H1 (cell line): ENCODE measurements at regions not wholly inside any gene's neighbourhood (a gene's known extent, or its start where the extent isn't known, plus 50 kb on each side); places are given as distances from the start of the nearest gene placed in this dataset.

Source experiments
- BACH1 ChIP-seq: IDR thresholded peaks from 2 replicates; pipeline ENCODE4 v1.6.1; 2012; ENCODE audit warnings: low read length, improper control_type of control experiment
- CEBPB ChIP-seq: IDR thresholded peaks from 2 replicates; pipeline ENCODE4 v1.6.1; 2012; ENCODE audit warnings: low read depth, low read length
- CREB1 ChIP-seq: IDR thresholded peaks from 2 replicates; pipeline ENCODE4 v1.6.1; 2012; ENCODE audit warnings: inconsistent platforms
- HDAC2 ChIP-seq, 2 experiments: fragments of 300-600 bp in 1 of 2; sonication (generic) in 1 of 2; IDR thresholded peaks; 2 replicates each; pipeline ENCODE4 v1.6.1; 2011 to 2012; ENCODE audit warnings: low read depth in 2 of 2, low read length in 2 of 2, mild to moderate bottlenecking in 2 of 2, moderate library complexity in 2 of 2, borderline replicate concordance in 1 of 2, inconsistent platforms in 1 of 2
- KDM5A ChIP-seq: fragments of 200-600 bp; IDR thresholded peaks from 2 replicates; pipeline ENCODE4 v1.7.1; 2012; ENCODE audit warnings: mild to moderate bottlenecking, low read length, inconsistent platforms, mixed read lengths
- PHF8 ChIP-seq: fragments of 200-600 bp; sonication (generic); conservative IDR thresholded peaks from 2 replicates; pipeline ENCODE4 v1.7.1; 2012; ENCODE audit warnings: low read depth, mild to moderate bottlenecking, inconsistent platforms, low read length, moderate library complexity
- RXRA ChIP-seq: IDR thresholded peaks from 2 replicates; pipeline ENCODE4 v1.6.1; 2011; ENCODE audit warnings: low read depth, mild to moderate bottlenecking, low read length, moderate library complexity; ENCODE audit not compliant: insufficient read depth
- SIN3A ChIP-seq, 2 experiments: IDR thresholded peaks in 1 of 2; conservative IDR thresholded peaks in 1 of 2; 2 replicates each; pipeline ENCODE4 v1.6.1; 2011 to 2012; ENCODE audit warnings: low read length in 2 of 2, improper control_type of control experiment in 1 of 2, low read depth in 1 of 2, mild to moderate bottlenecking in 1 of 2
- SP1 ChIP-seq: IDR thresholded peaks from 2 replicates; pipeline ENCODE4 v1.6.1; 2011; ENCODE audit warnings: low read depth, low read length
- SP2 ChIP-seq: IDR thresholded peaks from 2 replicates; pipeline ENCODE4 v1.6.1; 2012; ENCODE audit warnings: mild to moderate bottlenecking, low read length, inconsistent platforms
- TF ChIP-seq, protein P1 (sequence below): fragments of 300-600 bp; sonication (generic); IDR thresholded peaks from 2 replicates; pipeline ENCODE4 v1.7.1; 2012; ENCODE audit warnings: low read length, moderate library complexity, mild to moderate bottlenecking, inconsistent platforms; ENCODE audit not compliant: insufficient replicate concordance

DNA sequence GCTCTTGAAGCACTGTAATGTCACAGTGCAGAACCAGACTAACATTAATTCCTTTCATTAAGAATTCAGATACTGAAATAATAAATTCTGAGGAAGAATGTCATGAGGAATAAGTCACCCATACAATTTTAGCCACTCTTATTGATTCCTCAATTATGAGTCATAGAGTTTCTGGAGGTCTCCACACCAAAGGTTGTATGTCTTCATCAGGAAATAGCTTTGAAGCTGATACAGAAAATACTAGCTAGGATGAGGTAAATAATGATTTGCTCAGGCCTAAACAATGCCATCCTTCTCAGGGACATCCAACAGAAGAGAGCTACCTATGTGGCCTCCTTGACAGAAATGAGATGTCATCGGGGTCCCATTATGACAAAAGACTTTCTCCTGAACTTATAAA is 238.8 kb downstream of the OR13H1 start (continued):
- TF ChIP-seq, protein P1, sequence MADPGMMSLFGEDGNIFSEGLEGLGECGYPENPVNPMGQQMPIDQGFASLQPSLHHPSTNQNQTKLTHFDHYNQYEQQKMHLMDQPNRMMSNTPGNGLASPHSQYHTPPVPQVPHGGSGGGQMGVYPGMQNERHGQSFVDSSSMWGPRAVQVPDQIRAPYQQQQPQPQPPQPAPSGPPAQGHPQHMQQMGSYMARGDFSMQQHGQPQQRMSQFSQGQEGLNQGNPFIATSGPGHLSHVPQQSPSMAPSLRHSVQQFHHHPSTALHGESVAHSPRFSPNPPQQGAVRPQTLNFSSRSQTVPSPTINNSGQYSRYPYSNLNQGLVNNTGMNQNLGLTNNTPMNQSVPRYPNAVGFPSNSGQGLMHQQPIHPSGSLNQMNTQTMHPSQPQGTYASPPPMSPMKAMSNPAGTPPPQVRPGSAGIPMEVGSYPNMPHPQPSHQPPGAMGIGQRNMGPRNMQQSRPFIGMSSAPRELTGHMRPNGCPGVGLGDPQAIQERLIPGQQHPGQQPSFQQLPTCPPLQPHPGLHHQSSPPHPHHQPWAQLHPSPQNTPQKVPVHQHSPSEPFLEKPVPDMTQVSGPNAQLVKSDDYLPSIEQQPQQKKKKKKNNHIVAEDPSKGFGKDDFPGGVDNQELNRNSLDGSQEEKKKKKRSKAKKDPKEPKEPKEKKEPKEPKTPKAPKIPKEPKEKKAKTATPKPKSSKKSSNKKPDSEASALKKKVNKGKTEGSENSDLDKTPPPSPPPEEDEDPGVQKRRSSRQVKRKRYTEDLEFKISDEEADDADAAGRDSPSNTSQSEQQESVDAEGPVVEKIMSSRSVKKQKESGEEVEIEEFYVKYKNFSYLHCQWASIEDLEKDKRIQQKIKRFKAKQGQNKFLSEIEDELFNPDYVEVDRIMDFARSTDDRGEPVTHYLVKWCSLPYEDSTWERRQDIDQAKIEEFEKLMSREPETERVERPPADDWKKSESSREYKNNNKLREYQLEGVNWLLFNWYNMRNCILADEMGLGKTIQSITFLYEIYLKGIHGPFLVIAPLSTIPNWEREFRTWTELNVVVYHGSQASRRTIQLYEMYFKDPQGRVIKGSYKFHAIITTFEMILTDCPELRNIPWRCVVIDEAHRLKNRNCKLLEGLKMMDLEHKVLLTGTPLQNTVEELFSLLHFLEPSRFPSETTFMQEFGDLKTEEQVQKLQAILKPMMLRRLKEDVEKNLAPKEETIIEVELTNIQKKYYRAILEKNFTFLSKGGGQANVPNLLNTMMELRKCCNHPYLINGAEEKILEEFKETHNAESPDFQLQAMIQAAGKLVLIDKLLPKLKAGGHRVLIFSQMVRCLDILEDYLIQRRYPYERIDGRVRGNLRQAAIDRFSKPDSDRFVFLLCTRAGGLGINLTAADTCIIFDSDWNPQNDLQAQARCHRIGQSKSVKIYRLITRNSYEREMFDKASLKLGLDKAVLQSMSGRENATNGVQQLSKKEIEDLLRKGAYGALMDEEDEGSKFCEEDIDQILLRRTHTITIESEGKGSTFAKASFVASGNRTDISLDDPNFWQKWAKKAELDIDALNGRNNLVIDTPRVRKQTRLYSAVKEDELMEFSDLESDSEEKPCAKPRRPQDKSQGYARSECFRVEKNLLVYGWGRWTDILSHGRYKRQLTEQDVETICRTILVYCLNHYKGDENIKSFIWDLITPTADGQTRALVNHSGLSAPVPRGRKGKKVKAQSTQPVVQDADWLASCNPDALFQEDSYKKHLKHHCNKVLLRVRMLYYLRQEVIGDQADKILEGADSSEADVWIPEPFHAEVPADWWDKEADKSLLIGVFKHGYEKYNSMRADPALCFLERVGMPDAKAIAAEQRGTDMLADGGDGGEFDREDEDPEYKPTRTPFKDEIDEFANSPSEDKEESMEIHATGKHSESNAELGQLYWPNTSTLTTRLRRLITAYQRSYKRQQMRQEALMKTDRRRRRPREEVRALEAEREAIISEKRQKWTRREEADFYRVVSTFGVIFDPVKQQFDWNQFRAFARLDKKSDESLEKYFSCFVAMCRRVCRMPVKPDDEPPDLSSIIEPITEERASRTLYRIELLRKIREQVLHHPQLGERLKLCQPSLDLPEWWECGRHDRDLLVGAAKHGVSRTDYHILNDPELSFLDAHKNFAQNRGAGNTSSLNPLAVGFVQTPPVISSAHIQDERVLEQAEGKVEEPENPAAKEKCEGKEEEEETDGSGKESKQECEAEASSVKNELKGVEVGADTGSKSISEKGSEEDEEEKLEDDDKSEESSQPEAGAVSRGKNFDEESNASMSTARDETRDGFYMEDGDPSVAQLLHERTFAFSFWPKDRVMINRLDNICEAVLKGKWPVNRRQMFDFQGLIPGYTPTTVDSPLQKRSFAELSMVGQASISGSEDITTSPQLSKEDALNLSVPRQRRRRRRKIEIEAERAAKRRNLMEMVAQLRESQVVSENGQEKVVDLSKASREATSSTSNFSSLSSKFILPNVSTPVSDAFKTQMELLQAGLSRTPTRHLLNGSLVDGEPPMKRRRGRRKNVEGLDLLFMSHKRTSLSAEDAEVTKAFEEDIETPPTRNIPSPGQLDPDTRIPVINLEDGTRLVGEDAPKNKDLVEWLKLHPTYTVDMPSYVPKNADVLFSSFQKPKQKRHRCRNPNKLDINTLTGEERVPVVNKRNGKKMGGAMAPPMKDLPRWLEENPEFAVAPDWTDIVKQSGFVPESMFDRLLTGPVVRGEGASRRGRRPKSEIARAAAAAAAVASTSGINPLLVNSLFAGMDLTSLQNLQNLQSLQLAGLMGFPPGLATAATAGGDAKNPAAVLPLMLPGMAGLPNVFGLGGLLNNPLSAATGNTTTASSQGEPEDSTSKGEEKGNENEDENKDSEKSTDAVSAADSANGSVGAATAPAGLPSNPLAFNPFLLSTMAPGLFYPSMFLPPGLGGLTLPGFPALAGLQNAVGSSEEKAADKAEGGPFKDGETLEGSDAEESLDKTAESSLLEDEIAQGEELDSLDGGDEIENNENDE = no peak
- TF ChIP-seq CREB1 (no peak), HDAC2 (IDR thresholded peaks at IDR 0.05; ENCODE audit: borderline replicate concordance in 1 of 2, low read depth in 2 of 2, low read length in 2 of 2) (no peak), SP2 (no peak), KDM5A (no peak), PHF8 (no peak), RXRA (no peak), SIN3A (conservative IDR thresholded peaks at IDR 0.05 in 1 of 2, IDR thresholded peaks at IDR 0.05 in 1 of 2; ENCODE audit: low read depth in 1 of 2, low read length in 2 of 2) (no peak), SP1 (no peak), CEBPB (no peak), BACH1 (no peak)
- TF ChIP-seq, all 59 proteins: peak for 0
